Stomach (tissue), 8 donors: ENCODE measurements at regions not wholly inside any gene's neighbourhood (a gene's known extent, or its start where the extent isn't known, plus 50 kb on each side); places are given as distances from the start of the nearest gene placed in this dataset.

Experiments used
- DNase-seq, 2 donors: peaks; one replicate each; pipeline versions ENCODE4 v3.0.0 to v3.0.0-alpha.2; 2013 to 2019
- H3K27ac ChIP-seq, 5 donors: fragments of 200-600 bp in 4 of 5; sonication (generic) in 4 of 5; one replicate each; pipeline ENCODE4 v1.5.1; 2013 to 2019; ENCODE audit warnings: mild to moderate bottlenecking in 1 of 5, moderate library complexity in 1 of 5
- H3K27me3 ChIP-seq, 3 donors: fragments of 200-600 bp; sonication (generic); one replicate each; pipeline ENCODE4 v1.5.1; 2017 to 2019; ENCODE audit warnings: mixed run types in 1 of 3
- H3K36me3 ChIP-seq, 4 donors: fragments of 200-600 bp; sonication (generic); 1 replicate in 3 of 4; 2 replicates in 1 of 4; pipeline ENCODE4 v1.5.1; 2016 to 2019
- H3K4me1 ChIP-seq, 4 donors: fragments of 200-600 bp; sonication (generic); one replicate each; pipeline ENCODE4 v1.5.1; 2016 to 2019
- H3K4me3 ChIP-seq, 4 donors: fragments of 200-600 bp; sonication (generic) in 3 of 4; one replicate each; pipeline ENCODE4 v1.5.1; 2016 to 2019; ENCODE audit warnings: mild to moderate bottlenecking in 1 of 4
- H3K9me3 ChIP-seq, 4 donors: fragments of 200-600 bp; sonication (generic); one replicate each; pipeline ENCODE4 v1.5.1; 2016 to 2019
- CTCF ChIP-seq, 7 experiments: fragments of 450-650 bp in 4 of 7; fragments of 200-600 bp in 3 of 7; sonication (generic) in 3 of 7; IDR thresholded peaks; one replicate each; pipeline ENCODE4 v1.5.1; 2016 to 2019; ENCODE audit warnings: antibody characterized with exemption in 7 of 7, control low read depth in 2 of 7, mild to moderate bottlenecking in 1 of 7
- EP300 ChIP-seq: sonication (generic); formaldehyde crosslinking; IDR thresholded peaks from one replicate; pipeline ENCODE4 v1.6.1; 2017; ENCODE audit warnings: antibody characterized with exemption
- POLR2A ChIP-seq, 4 donors: fragments of 450-650 bp; IDR thresholded peaks; one replicate each; pipeline ENCODE4 v1.6.1; 2016; ENCODE audit warnings: antibody characterized with exemption in 4 of 4, control low read depth in 2 of 4, mild to moderate bottlenecking in 1 of 4, moderate library complexity in 1 of 4
- POLR2AphosphoS5 ChIP-seq, 3 donors: sonication (generic); formaldehyde crosslinking; IDR thresholded peaks; one replicate each; pipeline ENCODE4 v1.6.1; 2016; ENCODE audit warnings: antibody characterized with exemption in 3 of 3
- WGBS, 5 donors: extraction: QIAGEN DNeasy Blood & Tissue Kit in 3 of 5; methylation state at CpG; one replicate each; pipeline versions ENCODE4 v1.1.5 to v1.1.7; 2013 to 2018; 5-methylcytosine and 5-hydroxymethylcytosine counted together
- intact Hi-C: fragments of 100-400 bp; cut with DNase I; formaldehyde crosslinking; loops from one replicate; pipeline ENCODE4 v1.15.1; 2023; ENCODE audit warnings: low total_unique reads
- donor health status: healthy with polysubstance abuse.
- donor health status: Bipolar disorder and iron deficiency.
- donor health status: healthy.

- no peak for DNase-seq
- Histone ChIP-seq H3K4me3 (no peak overlapping the region), H3K4me1 (no peaks in the 10 kb centered on the region), H3K36me3 (no peaks in the 10 kb centered on the region), H3K27ac (no peak overlapping the region), H3K27me3 (no peaks in the 10 kb centered on the region), H3K9me3 (no peaks in the 10 kb centered on the region)
- intact Hi-C loops, result no loop called here
- TF ChIP-seq POLR2A (IDR thresholded peaks at IDR 0.05), result no peak
- TF ChIP-seq EP300, result no peak
- TF ChIP-seq POLR2AphosphoS5 (IDR thresholded peaks at IDR 0.05), result no peak
- no peak for TF ChIP-seq CTCF (IDR thresholded peaks at IDR 0.05)
Measured at GRCh38 chr2:35408320-35408719, 947.3 kb upstream of the CRIM1 start.

GRCh38 chr2:35391736-35392442 is 963.7 kb upstream of the CRIM1 start:
- H3K4me3 ChIP-seq, result no peak overlapping the region
- no peak overlapping the region for H3K27ac ChIP-seq
- intact Hi-C loops, result no loop called here
- TF ChIP-seq CTCF (IDR thresholded peaks at IDR 0.05) (no peak), POLR2AphosphoS5 (IDR thresholded peaks at IDR 0.05) (no peak), EP300 (no peak), POLR2A (IDR thresholded peaks at IDR 0.05) (no peak)
- H3K9me3 ChIP-seq, result no peaks in the 10 kb centered on the region
- no peak for DNase-seq
- no peaks in the 10 kb centered on the region for H3K27me3 ChIP-seq
- 90 to 93% (median 91%) methylated on average over 18 to 22 of the region's 22 CpGs for WGBS, 5 donors
- H3K4me1 ChIP-seq, result no peaks in the 10 kb centered on the region
- no peaks in the 10 kb centered on the region for H3K36me3 ChIP-seq

- DNase-seq, result no peak
- no peaks in the 10 kb centered on the region for H3K4me1 ChIP-seq
- WGBS, 5 donors, result 32 to 50% (median 41%) methylated on average over 1 of the region's 1 CpG
Measured at GRCh38 chr2:35378791-35379190, 976.8 kb upstream of the CRIM1 start.

GRCh38 chr2:35374845-35375244 is 980.7 kb upstream of the CRIM1 start:
- TF ChIP-seq EP300 (no peak), POLR2A (IDR thresholded peaks at IDR 0.05) (no peak), CTCF (IDR thresholded peaks at IDR 0.05) (no peak), POLR2AphosphoS5 (IDR thresholded peaks at IDR 0.05) (no peak)
- WGBS, 5 donors, result 92 to 98% (median 96%) methylated on average over 4 of the region's 4 CpGs
- Histone ChIP-seq H3K4me1 (no peaks in the 10 kb centered on the region), H3K27me3 (no peaks in the 10 kb centered on the region), H3K4me3 (no peak overlapping the region), H3K27ac (no peak overlapping the region), H3K36me3 (no peaks in the 10 kb centered on the region), H3K9me3 (peaks cover 0 to 12% (median 4%) of the 10 kb centered on the region in 4 donors)
- DNase-seq, result no peak
- intact Hi-C loops, result no loop called here

More at GRCh38 chr2:35378791-35379190, 976.8 kb upstream of the CRIM1 start:
- no peaks in the 10 kb centered on the region for H3K9me3 ChIP-seq
- H3K27me3 ChIP-seq, result no peaks in the 10 kb centered on the region
- TF ChIP-seq POLR2AphosphoS5 (IDR thresholded peaks at IDR 0.05), result no peak
- H3K27ac ChIP-seq, result no peak overlapping the region
- H3K4me3 ChIP-seq, result no peak overlapping the region
- intact Hi-C loops, result no loop called here
- no peaks in the 10 kb centered on the region for H3K36me3 ChIP-seq

- no peaks in the 10 kb centered on the region for H3K36me3 ChIP-seq
- TF ChIP-seq POLR2A (IDR thresholded peaks at IDR 0.05) (no peak), CTCF (IDR thresholded peaks at IDR 0.05) (no peak), EP300 (no peak), POLR2AphosphoS5 (IDR thresholded peaks at IDR 0.05) (no peak)
- 43 to 78% (median 63%) methylated on average over 2 of the region's 2 CpGs for WGBS, 5 donors
- intact Hi-C loops, result no loop called here
- no peak overlapping the region for H3K4me3 ChIP-seq
- no peak for DNase-seq
- no peak overlapping the region for H3K27ac ChIP-seq
- no peaks in the 10 kb centered on the region for H3K4me1 ChIP-seq
- H3K9me3 ChIP-seq, result peaks cover 0 to 4% (median 0%) of the 10 kb centered on the region in 4 donors
- no peaks in the 10 kb centered on the region for H3K27me3 ChIP-seq
Measured at GRCh38 chr2:35365859-35366258, 989.7 kb upstream of the CRIM1 start.
